ENCODE measurements at regions not wholly inside any gene's neighbourhood (a gene's known extent, or its start where the extent isn't known, plus 50 kb on each side); places are given as distances from the start of the nearest gene placed in this dataset.

DNA sequence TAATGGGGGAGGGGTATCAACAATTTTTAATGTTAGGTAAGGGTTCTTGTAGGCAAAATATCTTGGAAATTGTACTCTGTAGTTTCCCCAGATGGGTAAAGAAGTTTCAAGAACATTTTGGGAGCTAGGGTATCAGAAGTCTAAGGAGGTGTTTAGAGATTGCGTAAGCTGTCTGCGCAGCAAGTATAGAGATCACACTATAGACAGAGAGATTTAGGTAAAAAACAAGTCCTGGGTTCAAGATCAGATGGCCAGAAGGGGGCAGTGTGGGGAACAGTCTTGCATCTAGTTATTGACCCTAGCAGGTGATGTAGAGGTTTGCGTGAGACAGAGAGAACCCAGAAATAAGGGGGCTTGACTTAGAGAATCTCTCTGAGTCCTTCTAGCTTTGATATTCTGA, 80.8 kb downstream of the S1PR1 start:
- FAIRE-seq, result no peak
- TF ChIP-seq, protein P1, sequence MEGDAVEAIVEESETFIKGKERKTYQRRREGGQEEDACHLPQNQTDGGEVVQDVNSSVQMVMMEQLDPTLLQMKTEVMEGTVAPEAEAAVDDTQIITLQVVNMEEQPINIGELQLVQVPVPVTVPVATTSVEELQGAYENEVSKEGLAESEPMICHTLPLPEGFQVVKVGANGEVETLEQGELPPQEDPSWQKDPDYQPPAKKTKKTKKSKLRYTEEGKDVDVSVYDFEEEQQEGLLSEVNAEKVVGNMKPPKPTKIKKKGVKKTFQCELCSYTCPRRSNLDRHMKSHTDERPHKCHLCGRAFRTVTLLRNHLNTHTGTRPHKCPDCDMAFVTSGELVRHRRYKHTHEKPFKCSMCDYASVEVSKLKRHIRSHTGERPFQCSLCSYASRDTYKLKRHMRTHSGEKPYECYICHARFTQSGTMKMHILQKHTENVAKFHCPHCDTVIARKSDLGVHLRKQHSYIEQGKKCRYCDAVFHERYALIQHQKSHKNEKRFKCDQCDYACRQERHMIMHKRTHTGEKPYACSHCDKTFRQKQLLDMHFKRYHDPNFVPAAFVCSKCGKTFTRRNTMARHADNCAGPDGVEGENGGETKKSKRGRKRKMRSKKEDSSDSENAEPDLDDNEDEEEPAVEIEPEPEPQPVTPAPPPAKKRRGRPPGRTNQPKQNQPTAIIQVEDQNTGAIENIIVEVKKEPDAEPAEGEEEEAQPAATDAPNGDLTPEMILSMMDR (IDR thresholded peaks at IDR 0.05; ENCODE audit: borderline replicate concordance, extremely low read depth, insufficient read depth), result no peak
- Histone ChIP-seq H3K9ac (ENCODE audit: low read length in 3 of 3) (no peak overlapping the region), H3K27ac (ENCODE audit: low read depth in 2 of 2, low read length in 2 of 2) (no peak overlapping the region), H3K36me3 (ENCODE audit: control insufficient read depth in 2 of 3, insufficient read depth in 3 of 3, low read length in 3 of 3) (no peaks in the 10 kb centered on the region), H3K27me3 (ENCODE audit: control insufficient read depth, insufficient read depth, low read length) (no peaks in the 10 kb centered on the region), H3K4me1 (ENCODE audit: control insufficient read depth in 2 of 3, insufficient read depth in 2 of 3, low read depth in 1 of 3, low read length in 3 of 3) (no peaks in the 10 kb centered on the region), H3K9me3 (ENCODE audit: control insufficient read depth in 2 of 3, insufficient read depth in 1 of 3, low read length in 3 of 3) (no peaks in the 10 kb centered on the region), H3K4me3 (ENCODE audit: low read length in 3 of 3) (no peak overlapping the region)
- intact Hi-C loops (cut with DNase I), result no loop called here
- no peak for DNase-seq

DNA sequence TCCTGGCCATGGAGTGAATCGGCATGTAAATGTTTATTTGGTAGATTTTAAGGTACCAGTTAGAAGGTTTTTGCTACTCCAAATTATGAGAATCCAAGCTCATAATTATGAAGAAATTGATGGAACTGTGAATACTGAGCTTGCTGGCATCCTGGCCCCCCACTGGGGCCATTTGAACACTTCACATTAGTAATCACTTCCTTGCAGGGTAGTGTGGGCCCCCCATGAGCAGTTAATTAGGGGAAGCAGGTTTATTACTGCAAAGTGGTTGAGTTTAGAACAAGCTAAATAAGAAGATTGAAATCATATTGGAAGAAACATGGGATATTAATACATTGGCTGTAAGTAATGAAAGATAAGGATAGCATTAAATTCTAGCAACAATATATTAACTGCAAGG, 86.7 kb downstream of the S1PR1 start:
- Histone ChIP-seq H3K9me3 (ENCODE audit: control insufficient read depth in 2 of 3, insufficient read depth in 1 of 3, low read length in 3 of 3) (no peaks in the 10 kb centered on the region), H3K27me3 (ENCODE audit: control insufficient read depth, insufficient read depth, low read length) (no peaks in the 10 kb centered on the region), H3K9ac (ENCODE audit: low read length in 3 of 3) (no peak overlapping the region), H3K36me3 (ENCODE audit: control insufficient read depth in 2 of 3, insufficient read depth in 3 of 3, low read length in 3 of 3) (no peaks in the 10 kb centered on the region), H3K4me1 (ENCODE audit: control insufficient read depth in 2 of 3, insufficient read depth in 2 of 3, low read depth in 1 of 3, low read length in 3 of 3) (no peaks in the 10 kb centered on the region), H3K27ac (ENCODE audit: low read depth in 2 of 2, low read length in 2 of 2) (no peak overlapping the region), H3K4me3 (ENCODE audit: low read length in 3 of 3) (no peak overlapping the region)
- DNase-seq, result no peak
- intact Hi-C loops (cut with DNase I), result no loop called here
- no peak for FAIRE-seq
- TF ChIP-seq, protein P1 (IDR thresholded peaks at IDR 0.05; ENCODE audit: borderline replicate concordance, extremely low read depth, insufficient read depth), result no peak

DNA sequence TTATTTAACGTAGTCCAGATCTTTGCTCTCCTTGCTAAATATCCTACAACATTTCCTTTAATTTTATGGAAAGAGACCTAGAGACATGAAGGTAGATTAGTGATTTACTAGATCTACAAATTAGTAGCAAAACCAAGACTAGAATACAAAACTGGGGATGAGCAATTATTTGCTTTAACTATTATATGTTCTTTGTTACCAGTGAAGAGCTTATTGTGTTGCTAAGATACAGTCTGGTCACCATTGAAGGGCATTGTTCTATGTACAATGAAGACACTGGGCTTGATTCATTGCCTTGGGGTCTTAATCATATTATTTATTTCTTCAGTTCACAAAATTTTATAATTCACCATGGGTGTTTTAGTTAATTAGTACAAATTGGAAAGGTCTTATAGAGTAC, 88.3 kb downstream of the S1PR1 start:
- no peak overlapping the region for H3K27ac ChIP-seq (ENCODE audit: low read depth in 2 of 2, low read length in 2 of 2)
- DNase-seq (no peak), FAIRE-seq (no peak)
- no peak overlapping the region for H3K9ac ChIP-seq (ENCODE audit: low read length in 3 of 3)
- H3K4me3 ChIP-seq (ENCODE audit: low read length in 3 of 3), result no peak overlapping the region
- no peaks in the 10 kb centered on the region for H3K4me1 ChIP-seq (ENCODE audit: control insufficient read depth in 2 of 3, insufficient read depth in 2 of 3, low read depth in 1 of 3, low read length in 3 of 3)
- H3K27me3 ChIP-seq (ENCODE audit: control insufficient read depth, insufficient read depth, low read length), result no peaks in the 10 kb centered on the region
- intact Hi-C loops (cut with DNase I), result no loop called here
- TF ChIP-seq, protein P1 (IDR thresholded peaks at IDR 0.05; ENCODE audit: borderline replicate concordance, extremely low read depth, insufficient read depth), result no peak
- no peaks in the 10 kb centered on the region for H3K9me3 ChIP-seq (ENCODE audit: control insufficient read depth in 2 of 3, insufficient read depth in 1 of 3, low read length in 3 of 3)
- no peaks in the 10 kb centered on the region for H3K36me3 ChIP-seq (ENCODE audit: control insufficient read depth in 2 of 3, insufficient read depth in 3 of 3, low read length in 3 of 3)

DNA sequence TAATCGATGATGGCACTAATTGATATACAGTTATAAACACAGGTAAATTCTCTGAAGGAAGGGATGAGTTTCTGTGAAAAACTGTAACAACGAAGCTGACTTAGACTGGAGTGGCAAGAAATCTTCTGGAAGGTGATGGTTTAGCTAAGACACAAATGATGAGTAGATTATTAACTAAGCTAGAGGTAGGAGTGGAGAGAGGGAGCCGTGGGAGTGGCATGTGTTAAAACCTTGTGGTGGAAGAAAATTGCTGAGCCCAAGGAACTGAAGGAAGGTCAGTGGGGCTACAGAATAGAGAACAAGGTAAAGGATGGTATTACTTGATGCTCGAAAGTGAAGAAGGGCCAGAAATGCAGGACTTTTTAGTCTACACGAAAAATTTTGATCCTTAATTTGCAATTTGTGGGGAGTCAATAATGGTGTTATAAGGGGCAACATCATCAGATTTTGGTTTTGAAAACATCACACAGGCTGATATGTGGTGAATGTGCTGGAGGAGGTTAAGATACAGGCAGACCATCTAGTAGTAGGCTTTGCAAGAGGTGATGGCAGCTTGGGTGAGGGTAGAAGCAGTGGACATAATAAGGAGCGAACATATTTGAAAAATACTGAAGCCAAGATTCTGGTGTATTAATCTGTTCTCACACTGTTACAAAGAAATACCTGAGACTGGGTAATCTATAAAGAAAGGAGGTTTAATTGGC, 93.8 kb downstream of the S1PR1 start:
- Histone ChIP-seq H3K9ac (ENCODE audit: low read length in 3 of 3) (no peak overlapping the region), H3K4me1 (ENCODE audit: control insufficient read depth in 2 of 3, insufficient read depth in 2 of 3, low read depth in 1 of 3, low read length in 3 of 3) (no peaks in the 10 kb centered on the region), H3K36me3 (ENCODE audit: control insufficient read depth in 2 of 3, insufficient read depth in 3 of 3, low read length in 3 of 3) (no peaks in the 10 kb centered on the region), H3K27ac (ENCODE audit: low read depth in 2 of 2, low read length in 2 of 2) (no peak overlapping the region), H3K9me3 (ENCODE audit: control insufficient read depth in 2 of 3, insufficient read depth in 1 of 3, low read length in 3 of 3) (no peaks in the 10 kb centered on the region), H3K27me3 (ENCODE audit: control insufficient read depth, insufficient read depth, low read length) (no peaks in the 10 kb centered on the region), H3K4me3 (ENCODE audit: low read length in 3 of 3) (no peak overlapping the region)
- intact Hi-C loops (cut with DNase I), result no loop called here
- TF ChIP-seq, protein P1 (IDR thresholded peaks at IDR 0.05; ENCODE audit: borderline replicate concordance, extremely low read depth, insufficient read depth), result no peak
- FAIRE-seq (no peak), DNase-seq (peak in 2 of 5 donors; percentile 40 to 65)
